H1 (cell line): ENCODE measurements at regions not wholly inside any gene's neighbourhood (a gene's known extent, or its start where the extent isn't known, plus 50 kb on each side); places are given as distances from the start of the nearest gene placed in this dataset.

Source experiments
- CTCF ChIA-PET: fragments of 300-600 bp; sonication (Branson Sonifier 250); formaldehyde crosslinking; loops from one replicate; lab custom pipeline; 2021; ENCODE audit not compliant: partially characterized antibody; lab: Charles Lee
- POLR2A ChIA-PET: fragments of 300-600 bp; sonication (Branson Sonifier 250); formaldehyde crosslinking; loops from one replicate; lab custom pipeline; 2021; ENCODE audit warnings: inconsistent platforms; ENCODE audit not compliant: partially characterized antibody; lab: Charles Lee
- DNase-seq, 2 experiments: peaks; one replicate each; pipeline versions ENCODE4 v3.0.0 to v3.0.0-alpha.2; 2010 to 2022; ENCODE audit warnings: low spot score in 2 of 2, low read depth in 1 of 2, mixed read lengths in 1 of 2
- FAIRE-seq: peaks from 2 replicates; lab custom pipeline; 2011; peaks lifted over from hg19 to GRCh38; lab: Jason Lieb, UNC
- H2AFZ ChIP-seq: 2 replicates; pipeline ENCODE4 v1.8.1; 2012; ENCODE audit warnings: low read length, inconsistent platforms
- H2AK5ac ChIP-seq: 2 replicates; pipeline ENCODE4 v1.6.1; 2013; ENCODE audit warnings: low read depth, low read length
- H2BK120ac ChIP-seq: replicated peaks from 2 replicates; pipeline ENCODE3; 2013; ENCODE audit warnings: low read depth, low read length, inconsistent platforms
- H2BK12ac ChIP-seq: 2 replicates; pipeline ENCODE4 v1.6.1; 2013; ENCODE audit warnings: low read depth, low read length
- H2BK15ac ChIP-seq: 2 replicates; pipeline ENCODE4 v1.6.1; 2013; ENCODE audit warnings: low read length
- H2BK20ac ChIP-seq: 2 replicates; pipeline ENCODE4 v1.6.1; 2013; ENCODE audit warnings: low read length
- H2BK5ac ChIP-seq: 2 replicates; pipeline ENCODE4 v1.6.1; 2013; ENCODE audit warnings: low read depth, low read length
- H3K14ac ChIP-seq: 2 replicates; pipeline ENCODE4 v1.6.1; 2013; ENCODE audit warnings: inconsistent platforms; ENCODE audit not compliant: insufficient read length
- H3K18ac ChIP-seq: 2 replicates; pipeline ENCODE4 v1.6.1; 2013; ENCODE audit warnings: low read length; ENCODE audit errors: extremely low read depth
- H3K23ac ChIP-seq: 2 replicates; pipeline ENCODE4 v1.6.1; 2013; ENCODE audit warnings: inconsistent platforms; ENCODE audit not compliant: insufficient read length
- H3K23me2 ChIP-seq: 2 replicates; pipeline ENCODE4 v1.6.1; 2013; ENCODE audit warnings: low read depth, low read length
- H3K27ac ChIP-seq: 2 replicates; pipeline ENCODE4 v1.6.1; 2011; ENCODE audit warnings: low read depth, low read length, inconsistent platforms
- H3K27me3 ChIP-seq, 4 experiments: replicated peaks in 1 of 4; 1 replicate in 1 of 4; 2 replicates in 3 of 4; pipeline versions ENCODE4 v1.6.1 to v1.8.1; 2011 to 2013; ENCODE audit warnings: low read length in 3 of 4, mild to moderate bottlenecking in 3 of 4, inconsistent platforms in 2 of 4, mixed read lengths in 2 of 4, moderate library complexity in 1 of 4; ENCODE audit not compliant: control insufficient read depth in 3 of 4, insufficient read depth in 3 of 4; ENCODE audit errors: extremely low read depth in 1 of 4
- H3K36me3 ChIP-seq, 4 experiments: 2 replicates each; pipeline versions ENCODE4 v1.6.1 to v1.8.1; 2011 to 2013; ENCODE audit warnings: mild to moderate bottlenecking in 4 of 4, low read length in 3 of 4, moderate library complexity in 2 of 4, control low read depth in 1 of 4, inconsistent platforms in 1 of 4; ENCODE audit not compliant: insufficient read depth in 4 of 4, control insufficient read depth in 2 of 4
- H3K4ac ChIP-seq: replicated peaks from 2 replicates; pipeline ENCODE3; 2013; ENCODE audit warnings: low read length, low read depth, mixed read lengths, inconsistent platforms; ENCODE audit not compliant: insufficient read length
- H3K4me1 ChIP-seq, 4 experiments: replicated peaks in 1 of 4; 1 replicate in 1 of 4; 2 replicates in 3 of 4; pipeline versions ENCODE4 v1.6.1 to v1.8.1; 2011 to 2013; ENCODE audit warnings: low read length in 3 of 4, inconsistent platforms in 2 of 4, mixed read lengths in 1 of 4; ENCODE audit not compliant: insufficient read depth in 4 of 4, control insufficient read depth in 3 of 4
- H3K4me2 ChIP-seq, 2 experiments: 2 replicates each; pipeline versions ENCODE4 v1.6.1 to v1.8.1; 2011 to 2013; ENCODE audit warnings: low read depth in 2 of 2, low read length in 2 of 2, control low read depth in 1 of 2, inconsistent platforms in 1 of 2, mild to moderate bottlenecking in 1 of 2; ENCODE audit not compliant: insufficient read depth in 1 of 2
- H3K4me3 ChIP-seq, 4 experiments: fragments of 200-600, 300-600 bp in 1 of 4; sonication (generic), shearing (Covaris generic), sonication (Bioruptor Twin) in 1 of 4; 2 replicates each; pipeline versions ENCODE4 v1.5.1 to v1.8.1; 2011 to 2016; ENCODE audit warnings: low read length in 4 of 4, low read depth in 3 of 4, control low read depth in 2 of 4, inconsistent platforms in 2 of 4, mild to moderate bottlenecking in 2 of 4, mixed read lengths in 1 of 4, moderate library complexity in 1 of 4; ENCODE audit not compliant: insufficient read depth in 2 of 4; ENCODE audit errors: extremely low read depth in 1 of 4
- H3K56ac ChIP-seq: replicated peaks from 2 replicates; pipeline ENCODE3; 2013; ENCODE audit warnings: low read depth, mild to moderate bottlenecking, mixed read lengths, low read length, inconsistent platforms; ENCODE audit not compliant: insufficient read length
- H3K79me1 ChIP-seq: 2 replicates; pipeline ENCODE4 v1.6.1; 2013; ENCODE audit warnings: low read depth, low read length, control low read depth
- H3K79me2 ChIP-seq, 2 experiments: 2 replicates each; pipeline versions ENCODE4 v1.6.1 to v1.8.1; 2012 to 2013; ENCODE audit warnings: low read length in 2 of 2, mild to moderate bottlenecking in 2 of 2, inconsistent platforms in 1 of 2; ENCODE audit not compliant: insufficient read depth in 2 of 2, control insufficient read depth in 1 of 2
- H3K9ac ChIP-seq, 4 experiments: replicated peaks in 1 of 4; 1 replicate in 1 of 4; 2 replicates in 3 of 4; pipeline versions ENCODE4 v1.6.1 to v1.8.1; 2011 to 2013; ENCODE audit warnings: low read depth in 3 of 4, low read length in 3 of 4, control low read depth in 2 of 4, mild to moderate bottlenecking in 2 of 4, moderate library complexity in 2 of 4, inconsistent platforms in 1 of 4; ENCODE audit errors: extremely low read depth in 1 of 4
- H3K9me3 ChIP-seq, 2 experiments: 2 replicates each; pipeline versions ENCODE4 v1.6.1 to v1.8.1; 2012 to 2013; ENCODE audit warnings: mild to moderate bottlenecking in 2 of 2, moderate library complexity in 2 of 2, control low read depth in 1 of 2, inconsistent platforms in 1 of 2, low read depth in 1 of 2, low read length in 1 of 2, mixed read lengths in 1 of 2; ENCODE audit not compliant: insufficient read depth in 2 of 2
- H4K20me1 ChIP-seq, 2 experiments: replicated peaks in 1 of 2; 2 replicates each; pipeline versions ENCODE3 to v1.8.1; 2011 to 2013; ENCODE audit warnings: inconsistent platforms in 2 of 2, low read length in 2 of 2, mild to moderate bottlenecking in 1 of 2; ENCODE audit not compliant: insufficient read depth in 2 of 2, control insufficient read depth in 1 of 2
- H4K5ac ChIP-seq: 2 replicates; pipeline ENCODE4 v1.6.1; 2013; ENCODE audit warnings: low read length, low read depth, mixed read lengths, inconsistent platforms; ENCODE audit not compliant: insufficient read length
- H4K8ac ChIP-seq: 2 replicates; pipeline ENCODE4 v1.8.0; 2013; ENCODE audit warnings: mild to moderate bottlenecking, moderate library complexity, low read length, inconsistent platforms; ENCODE audit not compliant: insufficient read depth; ENCODE audit errors: extremely low read depth
- H4K91ac ChIP-seq: replicated peaks from 2 replicates; pipeline ENCODE3; 2013; ENCODE audit warnings: low read length, mixed read lengths, inconsistent platforms; ENCODE audit not compliant: insufficient read length
- ATF2 ChIP-seq: IDR thresholded peaks from 2 replicates; pipeline ENCODE4 v1.6.1; 2012; ENCODE audit warnings: low read length, inconsistent platforms
- CHD1 ChIP-seq: IDR thresholded peaks from 2 replicates; pipeline ENCODE4 v1.6.1; 2012; ENCODE audit warnings: low read depth, low read length, improper control_type of control experiment
- HDAC2 ChIP-seq, 2 experiments: fragments of 300-600 bp in 1 of 2; sonication (generic) in 1 of 2; IDR thresholded peaks; 2 replicates each; pipeline ENCODE4 v1.6.1; 2011 to 2012; ENCODE audit warnings: low read depth in 2 of 2, low read length in 2 of 2, mild to moderate bottlenecking in 2 of 2, moderate library complexity in 2 of 2, borderline replicate concordance in 1 of 2, inconsistent platforms in 1 of 2
- KDM5A ChIP-seq: fragments of 200-600 bp; IDR thresholded peaks from 2 replicates; pipeline ENCODE4 v1.7.1; 2012; ENCODE audit warnings: mild to moderate bottlenecking, low read length, inconsistent platforms, mixed read lengths
- MAFK ChIP-seq: IDR thresholded peaks from 2 replicates; pipeline ENCODE4 v1.6.1; 2012; ENCODE audit warnings: low read depth, mild to moderate bottlenecking, improper control_type of control experiment, low read length
- SIN3A ChIP-seq, 2 experiments: IDR thresholded peaks in 1 of 2; conservative IDR thresholded peaks in 1 of 2; 2 replicates each; pipeline ENCODE4 v1.6.1; 2011 to 2012; ENCODE audit warnings: low read length in 2 of 2, improper control_type of control experiment in 1 of 2, low read depth in 1 of 2, mild to moderate bottlenecking in 1 of 2
- SIX5 ChIP-seq: IDR thresholded peaks from 2 replicates; pipeline ENCODE4 v1.6.1; 2011; ENCODE audit warnings: mild to moderate bottlenecking, low read depth, low read length
- USF2 ChIP-seq: IDR thresholded peaks from 2 replicates; pipeline ENCODE4 v1.6.1; 2011; ENCODE audit warnings: low read length, improper control_type of control experiment
- YY1 ChIP-seq: IDR thresholded peaks from 2 replicates; pipeline ENCODE4 v1.6.1; 2011; ENCODE audit warnings: low read depth, mild to moderate bottlenecking, low read length
- WGBS, 2 experiments: shearing (Covaris generic) in 1 of 2; methylation state at CpG; one replicate each; pipeline versions ENCODE4 v1.1.6 to v1.1.7; 2013 to 2015; ENCODE audit warnings: low lambda C conversion rate in 2 of 2, mixed read lengths in 2 of 2, inconsistent platforms in 1 of 2, low coverage in 1 of 2, missing lambda C conversion rate in 1 of 2; ENCODE audit not compliant: insufficient replicate concordance in 2 of 2, insufficient coverage in 1 of 2, insufficient read length in 1 of 2; ENCODE audit errors: extremely low coverage in 1 of 2, missing lambda C conversion rate in 1 of 2; 5-methylcytosine and 5-hydroxymethylcytosine counted together

- POLR2A ChIA-PET, result no interaction called here
- no peaks in the 10 kb centered on the region for H3K79me1 ChIP-seq
- no peak overlapping the region for H2BK120ac ChIP-seq
- H4K20me1 ChIP-seq, result no peaks in the 10 kb centered on the region
- H4K91ac ChIP-seq, result no peak overlapping the region
- H3K56ac ChIP-seq, result no peak overlapping the region
- 90% methylated on average over 4 of the region's 4 CpGs; no CpG with 5 or more reads in 1 of the 2 experiments for WGBS, 2 experiments
- no peak overlapping the region for H3K23ac ChIP-seq
- no peak overlapping the region for H4K8ac ChIP-seq
- H2BK15ac ChIP-seq, result no peak overlapping the region
- no peak overlapping the region for H3K27ac ChIP-seq
- H4K5ac ChIP-seq, result no peak overlapping the region
- no peaks in the 10 kb centered on the region for H3K79me2 ChIP-seq
- no peak overlapping the region for H3K14ac ChIP-seq
- no peaks in the 10 kb centered on the region for H3K9me3 ChIP-seq
- H3K18ac ChIP-seq, result no peak overlapping the region
- no peak for DNase-seq
- H3K27me3 ChIP-seq, result peaks cover 0 to 2% (median 0%) of the 10 kb centered on the region in 4 experiments; a peak in 1 of 7 replicates
- CTCF ChIA-PET, result interaction anchor here (0.6 to 1.0 kb wide), 3 partner anchors 12 to 407 kb away, joined by 3 read pairs; no protein-coding TSS in a partner anchor
- H3K4me3 ChIP-seq, result no peak overlapping the region
- H2BK12ac ChIP-seq, result no peak overlapping the region
- FAIRE-seq, result no peak
- no peak overlapping the region for H2AK5ac ChIP-seq
- H3K4ac ChIP-seq, result no peak overlapping the region
- no peak overlapping the region for H2BK20ac ChIP-seq
- no peaks in the 10 kb centered on the region for H3K23me2 ChIP-seq
- H3K36me3 ChIP-seq, result no peaks in the 10 kb centered on the region
- H2BK5ac ChIP-seq, result no peak overlapping the region
- peaks cover 0 to 5% (median 4%) of the 10 kb centered on the region in 4 experiments; a peak in 5 of 7 replicates for H3K4me1 ChIP-seq
- no peak overlapping the region for H3K9ac ChIP-seq
- H3K4me2 ChIP-seq, result no peak overlapping the region
- H2AFZ ChIP-seq, result no peak overlapping the region
- TF ChIP-seq MAFK (no peak), USF2 (no peak), KDM5A (no peak), HDAC2 (IDR thresholded peaks at IDR 0.05; ENCODE audit: borderline replicate concordance in 1 of 2, low read depth in 2 of 2, low read length in 2 of 2) (no peak), SIX5 (no peak), SIN3A (conservative IDR thresholded peaks at IDR 0.05 in 1 of 2, IDR thresholded peaks at IDR 0.05 in 1 of 2; ENCODE audit: low read depth in 1 of 2, low read length in 2 of 2) (no peak), CHD1 (no peak), YY1 (no peak), ATF2 (no peak)
Observed at GRCh38 chr7:79965946-79966345, 168.7 kb upstream of the GNAI1 start.
